GM04503 (cell line): ENCODE measurements at regions not wholly inside any gene's neighbourhood (a gene's known extent, or its start where the extent isn't known, plus 50 kb on each side); places are given as distances from the start of the nearest gene placed in this dataset.
"Not testable (repeated sequence)": the region's sequence is repeated elsewhere in the genome, so short reads cannot be mapped to it uniquely, and the experiment has no call there.

ENCODE experiments used
- DNase-seq: peaks from one replicate; pipeline ENCODE4 v3.0.0-alpha.2; 2012; ENCODE audit warnings: low read depth

DNA sequence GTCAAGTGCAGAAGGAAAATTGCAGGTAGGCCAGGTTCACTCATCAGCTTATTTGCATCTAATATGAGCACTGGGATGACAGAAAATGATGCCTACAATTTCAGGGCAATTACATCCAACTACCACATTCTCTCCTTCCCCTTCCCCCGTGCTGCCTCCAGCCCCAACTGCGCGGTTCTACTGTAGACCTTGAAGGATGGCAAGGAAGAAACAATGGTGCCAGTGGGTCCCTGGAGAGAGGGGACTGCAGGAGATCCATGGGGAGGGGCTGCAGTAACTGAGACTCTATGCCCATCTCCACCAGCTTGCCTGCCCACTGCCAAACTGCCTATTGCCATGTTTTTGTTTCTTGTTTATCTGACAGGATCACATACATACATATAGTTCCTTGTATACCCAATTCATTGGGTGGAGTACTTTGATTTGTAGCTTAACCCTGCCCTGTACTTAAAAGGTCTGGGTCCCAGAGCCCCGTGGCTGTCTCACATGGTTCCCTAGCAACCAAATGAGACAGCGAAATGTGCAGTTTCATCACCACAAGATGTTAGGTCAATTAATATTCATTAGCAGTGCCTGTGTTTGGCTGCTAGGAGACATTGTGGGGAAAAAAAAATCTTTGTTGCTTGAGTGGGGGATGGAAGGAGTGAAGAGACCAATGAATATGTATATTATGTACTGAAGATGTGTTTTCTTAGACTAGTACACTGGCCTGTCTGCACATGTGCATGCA is 253.5 kb upstream of the PLET1 start:
- no peak for DNase-seq

DNA sequence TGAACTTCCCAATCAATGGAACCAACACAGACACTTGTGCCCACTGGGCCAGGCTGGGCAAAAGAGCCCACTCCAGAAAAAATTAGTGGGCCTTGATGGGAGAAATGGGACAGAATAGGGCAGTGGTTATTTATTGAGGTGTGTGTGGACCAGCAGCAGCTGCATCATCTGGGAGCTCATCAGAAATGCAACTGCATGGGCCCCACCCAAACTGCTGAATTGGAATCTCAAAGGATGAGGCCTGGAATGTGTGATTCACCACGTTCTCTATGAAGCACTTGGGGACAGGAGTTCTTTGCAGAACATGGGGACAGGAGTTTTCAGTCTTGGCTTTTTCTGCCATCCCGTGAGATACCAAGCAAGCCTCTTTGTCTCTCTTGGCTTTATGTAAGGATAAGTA is 255.6 kb upstream of the PLET1 start:
- DNase-seq: no peak

DNA sequence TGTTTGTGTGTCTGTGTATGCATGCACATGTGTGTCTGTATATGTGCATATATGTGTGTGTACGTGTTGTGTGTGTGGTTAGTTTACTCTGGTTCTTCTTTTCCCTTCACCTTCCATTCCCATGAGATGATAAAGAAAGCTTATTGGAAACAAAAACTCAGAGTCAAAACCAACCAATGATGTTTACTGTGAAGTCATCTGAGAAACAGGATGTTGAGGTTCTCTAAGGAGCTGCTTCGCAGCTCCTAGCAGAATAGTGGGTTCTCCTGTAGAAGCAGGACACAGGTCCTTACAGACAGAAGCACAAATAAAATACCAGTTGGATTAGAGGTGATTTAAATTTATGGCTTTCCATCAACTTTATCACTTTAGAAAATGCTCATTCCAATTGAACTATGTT is 256.1 kb upstream of the PLET1 start:
- no peak for DNase-seq

DNA sequence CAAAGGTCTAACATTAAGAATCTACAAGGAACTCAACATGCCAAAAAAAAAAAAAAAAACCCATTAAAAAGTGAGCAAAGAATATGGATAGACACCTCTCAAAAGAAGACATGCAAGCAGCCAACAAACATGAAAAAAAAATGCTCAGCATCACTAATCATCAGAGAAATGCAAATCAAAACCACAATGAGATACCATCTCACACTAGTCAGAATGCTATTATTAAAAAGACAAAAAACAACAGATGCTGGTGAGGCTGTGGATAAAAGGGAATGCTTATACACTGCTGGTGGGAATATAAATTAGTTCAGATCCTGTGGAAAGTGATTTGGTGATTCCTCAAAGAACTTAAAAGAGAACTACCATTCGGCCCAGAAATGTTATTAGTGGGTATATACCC is 257.7 kb upstream of the PLET1 start:
- DNase-seq: no peak

DNA sequence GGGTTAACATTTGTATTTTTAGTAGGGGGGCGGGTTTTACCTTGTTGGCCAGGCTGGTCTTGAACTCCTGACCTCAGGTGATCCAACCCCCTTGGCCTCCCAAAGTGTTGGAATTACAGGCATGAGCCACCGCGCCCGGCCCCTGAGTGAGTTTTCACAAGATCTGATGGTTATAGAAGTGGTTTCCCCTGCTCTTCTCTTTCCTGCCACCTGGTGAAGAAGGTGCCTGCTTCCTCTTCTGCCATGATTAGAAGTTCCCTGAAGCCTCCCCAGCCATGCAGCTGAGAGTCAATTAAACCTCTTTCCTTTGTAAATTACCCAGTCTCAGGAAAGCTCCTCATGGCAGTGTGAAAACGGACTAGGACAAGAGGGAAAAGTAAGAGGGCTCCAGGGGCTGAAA is 259.1 kb upstream of the PLET1 start:
- no peak for DNase-seq

DNA sequence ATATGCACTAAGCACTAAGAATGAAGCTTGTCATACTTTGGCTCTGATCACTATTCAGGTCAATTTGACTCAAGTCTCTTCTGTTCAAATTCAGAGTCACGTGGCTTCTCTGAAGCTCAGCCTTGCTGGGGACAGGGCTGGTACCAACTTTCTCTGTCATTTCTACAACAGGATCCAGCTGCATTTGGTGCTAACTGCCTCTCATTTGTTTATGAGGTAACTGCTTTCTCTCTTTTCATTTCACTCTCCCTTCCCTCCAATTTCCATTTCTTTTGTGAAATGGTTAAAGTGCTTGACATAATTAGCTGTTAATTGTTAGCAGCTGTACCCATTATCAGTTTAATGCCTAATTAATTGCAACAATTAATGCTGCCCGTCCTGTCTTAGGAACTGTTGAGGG is 259.7 kb upstream of the PLET1 start:
- no peak for DNase-seq

DNA sequence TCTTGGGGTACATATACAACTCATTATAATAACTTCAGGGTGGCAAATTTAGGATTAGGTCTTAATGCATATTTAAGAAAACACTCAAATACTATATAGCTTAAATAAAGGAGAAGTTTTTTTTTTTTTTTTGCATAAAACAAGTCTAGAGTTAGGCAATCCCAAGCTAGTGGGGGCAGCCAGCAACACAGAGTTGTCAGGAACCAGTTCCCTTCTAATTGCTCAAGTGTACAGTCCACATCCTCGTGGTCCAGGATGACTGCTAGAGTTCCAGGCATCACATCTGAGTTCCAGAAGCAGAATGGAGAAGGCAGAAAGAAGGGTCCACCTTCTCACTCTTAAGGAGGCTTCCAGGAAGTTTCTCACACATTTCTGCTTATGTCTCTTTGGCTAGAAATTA is 261.9 kb upstream of the PLET1 start:
- no peak for DNase-seq

DNA sequence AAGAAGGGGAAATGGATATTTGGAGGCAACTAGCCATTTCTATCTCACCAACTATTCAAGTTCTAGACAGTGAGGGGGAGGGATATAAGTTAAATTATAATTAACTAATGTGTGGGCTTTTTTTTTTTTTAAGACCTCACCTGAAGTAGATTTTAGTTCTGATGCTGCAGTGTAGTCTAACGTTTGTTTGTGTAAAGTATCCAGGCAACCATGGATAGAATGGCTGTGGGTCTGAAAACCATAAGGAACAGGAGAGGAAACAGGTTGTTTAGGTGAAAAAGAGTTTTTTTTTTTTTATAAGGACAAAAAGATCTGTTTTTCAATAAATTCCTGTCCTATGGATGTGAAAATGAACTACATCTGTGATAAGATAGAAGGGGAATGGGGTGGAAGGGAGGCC is 262.4 kb upstream of the PLET1 start:
- no peak for DNase-seq

DNA sequence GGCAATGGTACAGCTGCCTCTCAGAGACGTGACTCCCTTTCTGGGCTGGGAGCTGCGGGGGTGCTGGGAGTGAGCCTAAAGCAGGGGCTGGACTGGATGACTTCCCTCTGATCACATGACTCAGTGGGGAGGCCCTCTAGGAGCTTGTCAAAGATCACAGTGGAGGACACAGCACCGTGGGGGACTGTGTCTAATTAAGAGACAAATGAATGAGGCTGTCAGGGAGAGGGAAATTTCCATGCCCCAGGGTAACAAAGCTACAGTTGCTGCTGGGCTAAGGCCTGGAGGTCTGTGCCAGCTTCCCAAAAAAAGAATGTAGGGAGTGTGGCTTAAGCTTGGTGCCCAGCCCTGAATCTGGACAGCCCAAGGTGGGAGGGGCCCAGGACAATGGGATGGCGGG is 262.8 kb upstream of the PLET1 start:
- no peak for DNase-seq

DNA sequence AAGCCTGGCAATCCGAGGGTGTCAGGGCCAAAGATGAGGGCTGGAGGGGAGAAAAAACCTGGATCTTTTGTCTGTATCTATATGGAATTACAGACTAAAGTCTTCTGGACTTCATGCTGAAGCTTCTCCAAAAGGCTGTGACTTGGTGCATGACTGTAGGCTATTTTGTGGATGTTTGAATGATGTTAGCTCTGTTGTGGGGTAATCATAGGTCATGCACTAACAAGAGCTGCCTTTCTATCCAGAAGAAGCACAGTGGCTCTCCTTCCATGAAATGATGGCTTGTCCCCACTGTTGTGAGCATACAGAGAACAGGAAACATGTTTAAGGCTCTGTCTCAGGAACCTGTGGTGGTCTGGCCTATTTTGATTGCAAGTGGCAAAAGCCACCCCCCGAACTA is 263.3 kb upstream of the PLET1 start:
- no peak for DNase-seq

DNA sequence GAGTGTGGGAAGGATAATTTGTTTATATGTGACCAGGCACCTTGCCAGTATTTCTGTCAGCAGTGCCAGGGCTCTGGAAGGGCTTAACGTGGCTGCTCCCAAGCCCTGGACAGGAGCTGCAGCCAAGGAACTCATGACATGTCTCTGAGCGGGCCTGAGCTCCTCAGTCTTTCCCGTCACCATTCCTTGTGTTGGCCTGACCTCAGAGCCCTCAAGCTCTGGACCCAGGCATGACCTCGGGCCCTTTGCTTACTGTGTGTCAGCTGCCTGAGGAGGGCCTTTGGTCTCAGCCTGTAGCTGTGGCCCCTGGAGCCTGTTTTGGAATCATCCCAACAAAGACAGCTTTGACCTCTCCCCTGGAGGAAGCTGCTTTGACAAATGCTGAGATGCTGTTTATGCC is 264.1 kb upstream of the PLET1 start:
- no peak for DNase-seq

DNA sequence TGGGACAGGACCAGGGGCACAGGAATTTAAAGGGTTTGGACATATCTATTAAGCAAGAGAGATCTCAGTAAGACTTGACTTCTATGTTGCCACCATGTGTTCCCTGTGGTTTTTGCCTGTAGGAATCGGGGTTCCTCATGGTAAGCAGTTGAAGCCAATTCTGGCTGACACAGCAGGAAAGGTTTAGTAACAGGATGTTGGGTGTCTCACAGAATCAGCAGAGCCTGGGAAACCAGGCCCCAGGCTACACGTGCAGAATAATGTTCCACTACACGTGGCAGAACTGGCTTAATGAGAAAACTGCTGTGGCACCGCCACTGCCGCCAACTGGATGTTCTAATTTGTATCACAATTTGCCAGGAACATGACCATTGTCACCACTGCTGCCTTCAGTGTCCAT is 264.6 kb upstream of the PLET1 start:
- no peak for DNase-seq

DNA sequence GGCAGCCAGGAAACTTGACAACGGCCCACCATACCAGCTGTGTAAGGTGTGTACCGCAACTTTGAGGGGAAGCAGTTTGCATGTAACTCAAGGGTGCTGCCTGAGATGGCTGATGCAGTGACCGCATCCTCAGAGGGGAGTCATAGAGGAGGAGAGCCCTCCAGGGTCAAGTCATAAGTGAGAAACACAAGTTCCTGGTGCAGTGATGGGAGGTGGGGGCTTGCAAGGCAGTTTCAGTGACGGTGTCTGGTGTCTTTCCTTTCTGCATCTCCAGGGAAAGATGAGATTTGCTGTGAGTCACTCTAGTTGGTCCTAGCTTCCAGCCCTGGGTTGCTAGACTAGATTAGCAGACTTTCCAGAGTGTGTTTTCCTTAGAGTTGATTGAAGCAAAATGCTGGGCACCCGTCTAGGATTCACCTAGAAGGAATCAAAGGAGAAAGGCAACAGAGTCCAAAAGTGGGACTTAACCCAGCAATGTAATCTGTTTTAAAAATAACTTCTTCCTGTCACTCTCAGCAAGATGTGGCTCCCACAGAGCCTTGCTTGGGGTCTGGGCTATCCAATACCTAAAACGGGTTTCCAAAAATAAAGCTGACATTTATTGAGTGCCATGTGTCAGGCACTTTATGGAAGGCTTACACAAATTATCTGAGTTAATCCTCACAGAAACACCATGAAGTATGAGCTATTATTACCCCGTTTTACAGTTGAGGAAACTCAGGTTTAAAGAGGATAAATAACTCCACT is 265.4 kb upstream of the PLET1 start:
- no peak for DNase-seq

DNA sequence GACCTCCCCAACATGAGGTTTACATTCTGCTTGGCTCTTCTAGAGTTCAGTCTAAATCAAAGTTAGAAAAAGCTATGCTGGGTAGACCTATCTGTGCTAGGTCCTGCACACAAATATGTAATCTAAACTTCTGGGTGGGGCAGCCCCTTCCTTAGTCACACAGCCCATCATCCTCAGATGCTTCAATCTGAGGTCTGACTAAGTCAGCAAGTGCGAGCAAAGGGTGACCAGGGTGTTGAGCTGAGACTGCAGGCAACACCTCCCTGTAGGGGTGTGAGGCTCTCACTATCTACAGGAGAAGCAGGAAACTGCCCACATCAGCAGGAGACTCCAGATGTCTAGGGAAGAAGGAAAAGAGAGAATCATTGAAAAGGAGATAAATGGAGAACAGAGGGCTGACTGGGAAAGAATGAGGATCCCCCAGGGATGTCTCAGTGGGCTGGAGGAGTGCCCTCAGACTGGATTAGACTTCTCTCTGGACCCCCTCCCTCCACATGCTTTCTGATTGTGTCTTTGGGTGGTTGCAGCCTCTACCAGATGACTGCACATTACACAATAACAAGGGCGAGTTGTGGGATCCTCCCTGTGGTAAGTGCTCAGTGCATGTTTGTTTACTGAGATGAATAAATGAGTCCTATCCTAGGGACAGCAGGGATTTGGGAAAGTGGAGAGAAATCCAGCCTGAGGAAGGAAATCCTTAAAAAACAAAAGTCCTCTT is 266.2 kb upstream of the PLET1 start:
- DNase-seq: no peak

DNA sequence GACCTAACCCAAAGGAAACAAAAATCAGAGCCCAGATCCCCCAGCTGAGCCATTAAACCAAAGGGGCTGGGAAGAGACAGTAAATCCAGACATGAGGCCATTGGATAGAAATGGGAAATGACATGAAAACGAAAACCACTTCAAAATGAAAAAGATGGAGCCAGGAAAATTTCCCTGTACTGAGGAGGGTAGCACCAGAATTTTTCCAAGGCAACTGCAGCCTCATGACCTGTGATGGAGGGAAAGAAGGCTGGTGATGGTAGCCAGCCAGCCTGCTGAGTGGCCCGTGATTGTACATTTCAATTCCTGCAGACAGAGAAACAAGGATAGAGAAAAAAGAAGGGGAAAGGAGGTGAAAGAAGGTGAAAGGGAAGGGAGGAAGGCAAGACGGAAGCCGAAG is 268.4 kb upstream of the PLET1 start:
- no peak for DNase-seq

DNA sequence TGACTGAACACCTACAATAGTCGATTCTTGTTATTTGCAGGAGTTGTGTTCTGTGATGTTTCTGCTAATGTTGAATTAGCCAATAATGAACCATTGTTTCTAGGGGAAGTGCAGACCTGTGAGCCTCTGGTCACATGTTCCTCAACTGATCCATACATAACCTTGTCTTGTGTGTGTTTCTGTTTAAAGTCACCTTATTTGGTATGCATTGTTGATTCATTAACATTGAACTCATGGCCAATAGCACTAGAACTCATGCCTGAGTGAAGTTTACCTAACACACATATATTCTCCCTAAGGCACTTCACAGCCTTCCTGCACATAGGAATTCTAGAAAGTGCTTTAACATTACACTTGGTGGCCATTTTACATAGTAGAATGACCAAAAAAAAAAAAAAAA is 271.8 kb upstream of the PLET1 start:
- DNase-seq: no peak

DNA sequence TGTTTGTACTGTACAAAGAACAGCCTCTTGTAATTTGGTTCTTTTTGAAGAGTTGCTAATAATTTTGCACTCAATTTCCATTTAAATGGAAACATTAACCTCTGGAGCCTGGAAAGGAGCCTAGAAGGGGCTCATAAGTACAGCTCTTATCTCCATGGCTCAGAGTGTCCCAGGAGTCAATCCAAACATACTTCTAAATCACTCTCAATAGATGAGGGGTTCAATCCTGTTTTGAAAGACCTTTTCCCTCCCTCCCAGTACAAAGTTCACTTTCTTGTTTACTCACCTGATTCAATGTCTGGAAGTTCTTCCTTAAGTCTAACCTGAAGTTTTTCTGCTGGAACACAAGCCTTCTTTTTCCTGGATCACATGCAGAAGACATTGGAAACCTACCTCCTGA is 273.0 kb upstream of the PLET1 start:
- DNase-seq: no peak

DNA sequence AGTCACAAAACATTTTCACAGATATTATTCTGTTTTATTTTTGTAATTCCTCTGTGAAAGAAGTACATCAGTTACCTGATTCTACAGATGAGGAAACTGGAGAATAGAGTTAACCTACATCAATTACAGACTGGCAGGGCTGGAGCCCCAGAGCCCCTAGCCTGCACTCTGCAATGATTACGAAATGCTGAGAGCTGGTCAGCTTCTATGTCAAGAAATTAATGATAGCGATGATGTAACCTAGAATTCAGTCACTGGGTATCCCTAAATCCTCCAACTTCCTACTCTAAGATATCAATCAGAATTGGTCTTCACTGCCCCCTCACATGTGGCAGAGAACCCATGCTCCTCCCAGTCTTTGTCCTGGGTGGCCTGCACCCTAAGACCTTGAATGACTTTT is 273.5 kb upstream of the PLET1 start:
- DNase-seq: no peak

DNA sequence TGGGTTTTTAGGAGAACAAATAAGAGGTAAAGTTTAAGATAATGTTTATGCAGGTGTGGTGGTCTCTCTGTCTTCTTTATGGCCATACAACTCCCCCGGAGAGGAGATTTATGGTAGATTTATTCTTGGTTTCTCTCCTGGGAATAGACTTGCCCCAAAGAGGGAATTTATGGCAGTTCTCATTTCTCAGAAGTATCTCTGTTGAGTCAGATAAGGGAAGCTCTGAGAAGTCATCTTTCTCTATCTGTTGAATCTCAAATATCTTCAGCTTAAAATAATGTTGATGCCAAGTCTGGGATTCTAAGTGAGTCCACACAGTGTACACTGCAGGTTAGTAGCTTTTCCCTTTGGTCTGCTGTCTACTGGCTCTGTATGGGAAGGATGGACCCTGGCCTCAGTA is 276.4 kb upstream of the PLET1 start:
- DNase-seq: no peak

DNA sequence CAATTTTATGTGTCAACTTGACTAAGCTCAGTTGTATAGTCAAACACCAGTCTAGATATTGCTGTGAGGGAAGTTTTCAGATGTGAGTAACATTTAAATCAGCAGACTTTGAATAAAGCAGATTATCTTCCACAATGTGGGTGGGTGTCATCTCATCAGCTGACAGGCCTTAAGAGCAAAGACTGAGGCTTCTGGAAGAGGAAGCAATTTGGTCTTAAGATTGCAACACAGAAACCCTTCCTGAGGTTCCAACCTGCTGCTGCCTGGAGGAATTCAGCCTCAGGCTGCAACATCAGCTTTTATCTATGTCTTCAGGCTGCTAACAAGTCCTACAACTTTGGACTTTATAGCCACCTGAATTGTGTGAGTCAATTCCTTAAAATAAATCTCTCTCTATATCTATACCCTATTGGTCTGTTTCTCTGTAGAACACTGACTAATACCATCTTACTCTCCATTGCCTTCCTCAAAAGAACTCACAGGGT is 277.2 kb upstream of the PLET1 start:
- DNase-seq: no peak

DNA sequence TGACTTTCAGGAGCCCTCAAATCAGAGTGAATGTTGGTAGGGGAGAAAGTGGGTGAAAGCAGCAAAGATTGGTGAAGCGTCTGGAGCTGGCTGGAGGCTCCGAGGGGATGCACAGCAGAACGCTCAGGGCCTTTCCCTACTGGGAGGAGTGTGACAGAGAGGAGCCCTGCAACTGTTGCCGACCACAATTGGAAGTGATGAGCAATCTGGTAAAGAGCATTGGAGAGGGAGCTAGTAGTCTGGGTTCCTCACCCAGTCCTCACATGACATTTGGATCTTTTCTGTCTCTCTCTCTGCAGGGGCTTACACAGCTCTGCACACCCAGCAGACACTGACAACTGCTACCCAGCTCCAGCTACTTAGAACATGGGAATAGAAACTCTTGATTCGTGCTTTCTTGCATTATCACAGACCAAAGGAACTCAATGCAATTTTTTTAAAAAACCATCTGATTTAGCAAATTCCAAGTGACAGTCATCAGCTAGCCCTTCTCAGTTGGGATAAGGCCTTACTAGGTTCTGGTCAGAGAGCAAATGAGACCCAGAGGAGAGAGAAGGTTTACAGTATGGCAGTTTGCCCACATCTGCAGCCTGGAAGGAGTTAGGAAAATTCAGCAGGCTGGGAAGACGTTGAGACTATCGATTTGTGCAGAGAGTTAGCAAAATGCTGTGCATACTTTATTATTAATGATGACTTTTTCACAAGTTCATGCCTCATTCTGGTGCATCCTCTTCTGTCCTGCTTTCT is 278.0 kb upstream of the PLET1 start:
- DNase-seq: no peak

DNA sequence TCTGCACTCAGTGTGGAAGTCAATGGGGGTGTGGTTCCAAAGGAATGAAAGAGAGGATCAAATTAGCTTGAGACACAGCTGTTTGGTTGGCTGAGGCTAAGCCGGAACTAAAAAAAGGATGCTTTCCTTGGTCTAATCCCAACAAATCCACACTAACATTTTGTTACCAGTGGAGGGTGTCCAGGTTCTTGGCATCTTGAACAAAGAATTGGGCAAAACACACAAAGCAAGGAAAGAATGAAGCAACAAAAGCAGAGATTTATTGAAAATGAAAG is 278.6 kb upstream of the PLET1 start:
- DNase-seq: not testable (repeated sequence)

DNA sequence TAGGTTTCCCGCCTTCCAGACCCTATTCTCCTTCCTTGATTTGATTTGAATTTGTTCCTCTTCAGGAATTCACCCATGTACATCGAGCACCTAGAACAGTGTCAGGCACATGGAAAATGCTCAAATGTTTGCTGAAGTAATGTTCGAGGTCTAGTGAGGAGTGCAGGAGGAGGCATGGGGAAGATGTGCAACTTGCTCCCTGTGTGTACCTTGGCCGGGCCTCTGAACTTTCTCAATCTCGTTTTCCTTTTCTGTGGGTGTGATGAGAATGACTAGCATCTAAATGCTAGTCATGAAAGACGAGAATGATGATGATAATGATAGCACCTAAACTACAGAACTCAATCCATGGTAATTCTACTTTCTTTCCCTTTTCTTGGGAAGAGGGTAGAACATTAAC is 279.1 kb upstream of the PLET1 start:
- no peak for DNase-seq
